Astrocyte (in vitro differentiated cells and primary cell): ENCODE measurements at regions not wholly inside any gene's neighbourhood (a gene's known extent, or its start where the extent isn't known, plus 50 kb on each side); places are given as distances from the start of the nearest gene placed in this dataset.
"Not testable (repeated sequence)": the region's sequence is repeated elsewhere in the genome, so short reads cannot be mapped to it uniquely, and the experiment has no call there.

Experiments
- CTCF ChIP-seq: IDR thresholded peaks from 2 replicates; pipeline ENCODE4 v1.5.1; 2011; ENCODE audit warnings: low read depth, mild to moderate bottlenecking, inconsistent platforms, low read length, moderate library complexity; ENCODE audit not compliant: insufficient read depth
- EZH2 ChIP-seq: IDR thresholded peaks from 2 replicates; pipeline ENCODE4 v1.6.1; 2012; ENCODE audit warnings: mild to moderate bottlenecking, low read length, inconsistent platforms; ENCODE audit not compliant: insufficient read depth

- not testable (repeated sequence) for TF ChIP-seq CTCF, EZH2
Measured at GRCh38 chr1:143903899-143904621, 67.7 kb downstream of the FAM72C start.
